ENCODE measurements at regions not wholly inside any gene's neighbourhood (a gene's known extent, or its start where the extent isn't known, plus 50 kb on each side); places are given as distances from the start of the nearest gene placed in this dataset.

DNA sequence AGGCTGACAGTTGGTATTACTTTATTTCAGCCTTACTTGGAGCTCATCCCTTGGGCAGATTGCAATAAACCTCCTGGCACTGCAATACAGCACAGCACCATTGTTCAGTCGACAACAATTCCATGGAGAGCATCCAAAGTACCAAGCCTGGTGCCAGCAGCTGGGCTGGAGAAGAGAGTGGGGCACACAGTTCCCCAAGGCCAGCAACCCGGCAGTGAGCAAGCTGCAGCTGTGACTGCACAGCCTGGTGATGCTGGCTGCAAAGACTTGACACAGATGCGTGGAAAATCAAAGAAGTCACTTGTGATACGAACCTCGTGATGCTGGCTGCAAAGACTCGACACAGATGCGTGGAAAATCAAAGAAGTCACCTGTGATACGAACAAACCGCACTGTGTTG lies 125.4 kb downstream of the ATPSCKMT start:
- no TSS peak for BruUV-seq (replicated peaks)
- H3K27ac Mint-ChIP-seq (ENCODE audit: low read depth, unreplicated experiment) = no peak overlapping the region
- POLR2A ChIA-PET = no interaction called here

GRCh38 chr5:10123254-10123989 lies 126.3 kb downstream of the ATPSCKMT start:
- ChIA-PET POLR2A (no interaction called here), CTCF (no interaction called here)
- DNase-seq (ENCODE audit: unreplicated experiment) = no peak
- H3K36me3 Mint-ChIP-seq (ENCODE audit: insufficient read depth, unreplicated experiment) = no peaks in the 10 kb centered on the region
- H3K27me3 Mint-ChIP-seq (ENCODE audit: insufficient read depth, unreplicated experiment) = no peaks in the 10 kb centered on the region
- TF ChIP-seq, protein P1, sequence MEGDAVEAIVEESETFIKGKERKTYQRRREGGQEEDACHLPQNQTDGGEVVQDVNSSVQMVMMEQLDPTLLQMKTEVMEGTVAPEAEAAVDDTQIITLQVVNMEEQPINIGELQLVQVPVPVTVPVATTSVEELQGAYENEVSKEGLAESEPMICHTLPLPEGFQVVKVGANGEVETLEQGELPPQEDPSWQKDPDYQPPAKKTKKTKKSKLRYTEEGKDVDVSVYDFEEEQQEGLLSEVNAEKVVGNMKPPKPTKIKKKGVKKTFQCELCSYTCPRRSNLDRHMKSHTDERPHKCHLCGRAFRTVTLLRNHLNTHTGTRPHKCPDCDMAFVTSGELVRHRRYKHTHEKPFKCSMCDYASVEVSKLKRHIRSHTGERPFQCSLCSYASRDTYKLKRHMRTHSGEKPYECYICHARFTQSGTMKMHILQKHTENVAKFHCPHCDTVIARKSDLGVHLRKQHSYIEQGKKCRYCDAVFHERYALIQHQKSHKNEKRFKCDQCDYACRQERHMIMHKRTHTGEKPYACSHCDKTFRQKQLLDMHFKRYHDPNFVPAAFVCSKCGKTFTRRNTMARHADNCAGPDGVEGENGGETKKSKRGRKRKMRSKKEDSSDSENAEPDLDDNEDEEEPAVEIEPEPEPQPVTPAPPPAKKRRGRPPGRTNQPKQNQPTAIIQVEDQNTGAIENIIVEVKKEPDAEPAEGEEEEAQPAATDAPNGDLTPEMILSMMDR (IDR thresholded peaks at IDR 0.05; ENCODE audit: unreplicated experiment) = no peak
- no peak overlapping the region for H3K4me3 Mint-ChIP-seq (ENCODE audit: unreplicated experiment)
- no peak overlapping the region for H3K27ac Mint-ChIP-seq (ENCODE audit: low read depth, unreplicated experiment)
- BruUV-seq (replicated peaks) = no TSS peak
- H3K9me3 Mint-ChIP-seq (ENCODE audit: unreplicated experiment) = no peaks in the 10 kb centered on the region
- no peaks in the 10 kb centered on the region for H3K4me1 Mint-ChIP-seq (ENCODE audit: insufficient read depth, unreplicated experiment)
- intact Hi-C loops (cut with micrococcal nuclease) = no loop called here

More for the DNA sequence above, 125.4 kb downstream of the ATPSCKMT start:
- Mint-ChIP-seq H3K4me3 (ENCODE audit: unreplicated experiment) (no peak overlapping the region), H3K27me3 (ENCODE audit: insufficient read depth, unreplicated experiment) (no peaks in the 10 kb centered on the region), H3K9me3 (ENCODE audit: unreplicated experiment) (no peaks in the 10 kb centered on the region), H3K4me1 (ENCODE audit: insufficient read depth, unreplicated experiment) (no peaks in the 10 kb centered on the region), H3K36me3 (ENCODE audit: insufficient read depth, unreplicated experiment) (no peaks in the 10 kb centered on the region)
- no peak for DNase-seq (ENCODE audit: unreplicated experiment)
- CTCF ChIA-PET = interaction anchor here (0.7 kb wide), 1 partner anchor 395 kb away, joined by 4 read pairs; no protein-coding TSS in a partner anchor
- intact Hi-C loops (cut with micrococcal nuclease) = no loop called here
- TF ChIP-seq, protein P1 (IDR thresholded peaks at IDR 0.05; ENCODE audit: unreplicated experiment) = no peak

- ChIA-PET CTCF (no interaction called here), POLR2A (interaction anchor here (0.5 to 0.7 kb wide), 3 partner anchors 9 to 1752 kb away, joined by 3 read pairs; no protein-coding TSS in a partner anchor)
- H3K36me3 Mint-ChIP-seq (ENCODE audit: insufficient read depth, unreplicated experiment) = no peaks in the 10 kb centered on the region
- no peaks in the 10 kb centered on the region for H3K27me3 Mint-ChIP-seq (ENCODE audit: insufficient read depth, unreplicated experiment)
- H3K4me3 Mint-ChIP-seq (ENCODE audit: unreplicated experiment) = no peak overlapping the region
- TF ChIP-seq, protein P1 (IDR thresholded peaks at IDR 0.05; ENCODE audit: unreplicated experiment) = no peak
- DNase-seq (ENCODE audit: unreplicated experiment) = no peak
- BruUV-seq (replicated peaks) = no TSS peak
- no peaks in the 10 kb centered on the region for H3K4me1 Mint-ChIP-seq (ENCODE audit: insufficient read depth, unreplicated experiment)
- H3K27ac Mint-ChIP-seq (ENCODE audit: low read depth, unreplicated experiment) = no peak overlapping the region
- intact Hi-C loops (cut with micrococcal nuclease) = no loop called here
- no peaks in the 10 kb centered on the region for H3K9me3 Mint-ChIP-seq (ENCODE audit: unreplicated experiment)
These were observed 127.5 kb downstream of the ATPSCKMT start for GRCh38 chr5:10122076-10122726.

DNA sequence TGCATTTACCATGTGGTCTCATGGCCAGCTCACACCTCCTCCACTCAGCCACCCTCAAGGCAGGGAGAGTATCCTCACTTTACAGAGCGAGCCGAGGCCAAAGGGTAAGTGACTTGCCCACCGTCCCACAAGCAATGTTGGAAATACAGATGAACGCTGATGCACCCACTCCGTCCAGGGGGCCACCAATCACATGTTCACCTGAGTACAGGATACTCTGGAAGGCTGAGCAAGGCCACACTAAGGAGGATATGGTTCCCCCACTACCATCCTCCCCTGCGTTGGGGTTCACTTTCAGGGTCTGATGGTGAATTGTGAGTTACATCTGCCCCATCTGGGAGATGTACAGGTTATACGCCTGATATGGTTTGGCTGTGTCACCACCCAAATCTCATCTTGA lies 128.8 kb downstream of the ATPSCKMT start:
- ChIA-PET CTCF (no interaction called here), POLR2A (no interaction called here)
- H3K27ac Mint-ChIP-seq (ENCODE audit: low read depth, unreplicated experiment) = no peak overlapping the region
- no peaks in the 10 kb centered on the region for H3K27me3 Mint-ChIP-seq (ENCODE audit: insufficient read depth, unreplicated experiment)
- H3K9me3 Mint-ChIP-seq (ENCODE audit: unreplicated experiment) = no peaks in the 10 kb centered on the region
- BruUV-seq (replicated peaks) = no TSS peak
- no peaks in the 10 kb centered on the region for H3K4me1 Mint-ChIP-seq (ENCODE audit: insufficient read depth, unreplicated experiment)
- TF ChIP-seq, protein P1 (IDR thresholded peaks at IDR 0.05; ENCODE audit: unreplicated experiment) = no peak
- intact Hi-C loops (cut with micrococcal nuclease) = no loop called here
- no peaks in the 10 kb centered on the region for H3K36me3 Mint-ChIP-seq (ENCODE audit: insufficient read depth, unreplicated experiment)
- no peak for DNase-seq (ENCODE audit: unreplicated experiment)
- H3K4me3 Mint-ChIP-seq (ENCODE audit: unreplicated experiment) = no peak overlapping the region

Data from MCF 10A (cell line).